ENCODE measurements at regions not wholly inside any gene's neighbourhood (a gene's known extent, or its start where the extent isn't known, plus 50 kb on each side); places are given as distances from the start of the nearest gene placed in this dataset.

DNA sequence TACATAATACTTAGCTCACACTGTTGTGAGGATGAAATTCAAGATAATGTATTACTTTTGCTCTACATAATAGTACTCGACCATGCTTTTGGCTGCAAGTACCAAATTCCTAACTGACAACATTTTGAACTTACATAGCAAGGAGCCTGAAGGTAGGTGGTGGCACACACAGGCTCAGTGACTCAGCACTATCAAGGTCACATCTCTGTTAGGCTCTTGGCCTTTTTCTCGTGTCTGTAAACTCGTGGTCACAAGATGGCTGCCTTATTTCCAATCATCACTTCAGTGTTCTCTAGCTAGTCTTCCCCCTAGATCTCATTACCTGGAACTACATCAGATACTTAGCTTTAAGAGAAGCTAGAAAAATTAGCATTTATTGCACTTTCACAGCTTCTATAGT lies 61.4 kb upstream of the ABCB5 start:
- no peak overlapping the region for H3K27ac Mint-ChIP-seq (ENCODE audit: unreplicated experiment)
- no peaks in the 10 kb centered on the region for H3K4me1 Mint-ChIP-seq (ENCODE audit: unreplicated experiment)
- H3K36me3 Mint-ChIP-seq (ENCODE audit: low read depth, unreplicated experiment): no peaks in the 10 kb centered on the region
- no peaks in the 10 kb centered on the region for H3K9me3 Mint-ChIP-seq (ENCODE audit: unreplicated experiment)
- H3K4me3 Mint-ChIP-seq (ENCODE audit: unreplicated experiment): no peak overlapping the region
- peaks cover 1% of the 10 kb centered on the region for H3K27me3 Mint-ChIP-seq (ENCODE audit: unreplicated experiment)
- no peak for DNase-seq (ENCODE audit: low spot score)
- TF ChIP-seq, protein P1, sequence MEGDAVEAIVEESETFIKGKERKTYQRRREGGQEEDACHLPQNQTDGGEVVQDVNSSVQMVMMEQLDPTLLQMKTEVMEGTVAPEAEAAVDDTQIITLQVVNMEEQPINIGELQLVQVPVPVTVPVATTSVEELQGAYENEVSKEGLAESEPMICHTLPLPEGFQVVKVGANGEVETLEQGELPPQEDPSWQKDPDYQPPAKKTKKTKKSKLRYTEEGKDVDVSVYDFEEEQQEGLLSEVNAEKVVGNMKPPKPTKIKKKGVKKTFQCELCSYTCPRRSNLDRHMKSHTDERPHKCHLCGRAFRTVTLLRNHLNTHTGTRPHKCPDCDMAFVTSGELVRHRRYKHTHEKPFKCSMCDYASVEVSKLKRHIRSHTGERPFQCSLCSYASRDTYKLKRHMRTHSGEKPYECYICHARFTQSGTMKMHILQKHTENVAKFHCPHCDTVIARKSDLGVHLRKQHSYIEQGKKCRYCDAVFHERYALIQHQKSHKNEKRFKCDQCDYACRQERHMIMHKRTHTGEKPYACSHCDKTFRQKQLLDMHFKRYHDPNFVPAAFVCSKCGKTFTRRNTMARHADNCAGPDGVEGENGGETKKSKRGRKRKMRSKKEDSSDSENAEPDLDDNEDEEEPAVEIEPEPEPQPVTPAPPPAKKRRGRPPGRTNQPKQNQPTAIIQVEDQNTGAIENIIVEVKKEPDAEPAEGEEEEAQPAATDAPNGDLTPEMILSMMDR (IDR thresholded peaks at IDR 0.05; ENCODE audit: unreplicated experiment): no peak

DNA sequence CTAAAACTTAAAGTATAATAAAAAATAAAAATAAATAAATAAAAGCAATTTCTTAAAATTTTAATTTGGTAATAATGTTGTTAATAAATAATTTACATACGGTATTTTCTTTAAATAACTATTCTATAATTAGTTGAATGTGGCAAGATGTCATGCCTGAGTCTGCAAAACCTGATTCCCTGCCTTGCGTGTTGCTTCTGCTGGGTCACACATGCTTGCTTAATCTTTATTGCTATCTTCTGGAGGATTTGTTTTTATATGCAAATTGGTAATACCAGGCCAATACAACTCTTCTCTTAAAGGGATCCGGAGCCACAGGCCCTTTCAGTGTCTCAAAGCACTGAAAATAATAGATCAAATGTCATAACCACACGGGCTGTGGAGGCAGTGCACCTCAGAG lies 59.4 kb upstream of the ABCB5 start:
- Mint-ChIP-seq H3K36me3 (ENCODE audit: low read depth, unreplicated experiment) (peaks cover 5% of the 10 kb centered on the region), H3K27me3 (ENCODE audit: unreplicated experiment) (peaks cover 1% of the 10 kb centered on the region), H3K4me3 (ENCODE audit: unreplicated experiment) (no peak overlapping the region), H3K9me3 (ENCODE audit: unreplicated experiment) (no peaks in the 10 kb centered on the region), H3K27ac (ENCODE audit: unreplicated experiment) (no peak overlapping the region), H3K4me1 (ENCODE audit: unreplicated experiment) (no peaks in the 10 kb centered on the region)
- DNase-seq (ENCODE audit: low spot score): no peak
- TF ChIP-seq, protein P1 (IDR thresholded peaks at IDR 0.05; ENCODE audit: unreplicated experiment): no peak

DNA sequence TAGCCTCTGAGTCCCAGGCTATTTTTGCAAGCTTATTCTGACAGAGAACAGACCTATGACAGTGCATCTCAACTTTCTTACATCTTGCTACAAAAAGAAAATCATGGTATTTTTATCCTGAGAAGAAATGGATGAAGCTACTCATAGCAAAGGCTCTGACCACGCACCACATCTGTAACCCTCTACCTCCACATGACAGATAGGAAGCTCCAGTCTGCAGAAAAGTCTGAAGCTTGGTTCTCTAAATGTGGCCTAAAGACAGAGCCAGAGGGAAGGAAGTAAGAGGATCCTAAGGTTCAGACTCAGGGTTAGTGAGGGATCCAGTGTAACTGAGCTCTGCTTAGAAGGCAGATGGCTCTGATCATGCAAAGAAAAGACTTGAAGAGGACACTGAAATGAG lies 58.4 kb upstream of the ABCB5 start:
- DNase-seq (ENCODE audit: low spot score): no peak
- H3K36me3 Mint-ChIP-seq (ENCODE audit: low read depth, unreplicated experiment): peaks cover 6% of the 10 kb centered on the region
- TF ChIP-seq, protein P1 (IDR thresholded peaks at IDR 0.05; ENCODE audit: unreplicated experiment): no peak
- H3K27ac Mint-ChIP-seq (ENCODE audit: unreplicated experiment): no peak overlapping the region
- H3K4me3 Mint-ChIP-seq (ENCODE audit: unreplicated experiment): no peak overlapping the region
- H3K4me1 Mint-ChIP-seq (ENCODE audit: unreplicated experiment): no peaks in the 10 kb centered on the region
- no peaks in the 10 kb centered on the region for H3K9me3 Mint-ChIP-seq (ENCODE audit: unreplicated experiment)
- peaks cover 1% of the 10 kb centered on the region for H3K27me3 Mint-ChIP-seq (ENCODE audit: unreplicated experiment)

DNA sequence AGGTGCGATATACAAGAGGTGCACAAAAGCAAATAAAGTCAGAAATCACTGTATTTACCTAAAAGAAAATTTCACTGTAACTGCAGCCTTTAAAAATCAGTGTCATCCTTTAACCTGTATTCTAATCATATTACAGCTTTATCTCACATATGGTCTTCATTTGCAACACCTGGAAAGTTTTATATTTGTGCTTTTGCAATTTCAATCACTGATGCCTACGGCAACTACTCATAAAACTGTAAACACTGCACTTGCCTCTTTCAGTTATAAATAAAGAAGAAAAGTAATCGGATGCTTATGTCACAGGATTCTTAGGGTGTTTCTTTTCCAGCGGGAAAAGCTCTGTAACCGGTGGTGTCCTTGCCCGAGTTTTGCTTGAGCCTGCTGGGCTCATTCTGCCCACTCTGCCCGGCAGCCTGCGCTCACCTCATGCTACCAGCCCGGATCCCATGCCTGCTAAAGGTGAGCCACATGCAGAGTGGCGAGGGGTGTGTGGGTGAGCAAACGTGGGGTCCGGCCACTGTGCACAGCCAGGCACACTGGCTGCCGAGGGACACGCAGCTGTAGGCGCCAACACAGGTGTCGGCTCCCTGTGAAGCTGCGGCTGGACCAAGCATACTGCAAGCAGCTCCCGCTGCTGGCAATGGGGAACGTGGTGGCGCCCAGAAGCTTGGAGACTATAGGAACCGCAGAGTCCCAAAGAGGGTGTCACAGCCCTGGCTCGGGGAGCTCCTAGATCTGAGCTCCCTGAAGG lies 56.3 kb upstream of the ABCB5 start:
- no peak for DNase-seq (ENCODE audit: low spot score)
- TF ChIP-seq, protein P1 (IDR thresholded peaks at IDR 0.05; ENCODE audit: unreplicated experiment): no peak
- Mint-ChIP-seq H3K27me3 (ENCODE audit: unreplicated experiment) (peaks cover 1% of the 10 kb centered on the region), H3K4me1 (ENCODE audit: unreplicated experiment) (no peaks in the 10 kb centered on the region), H3K9me3 (ENCODE audit: unreplicated experiment) (no peaks in the 10 kb centered on the region), H3K27ac (ENCODE audit: unreplicated experiment) (no peak overlapping the region), H3K4me3 (ENCODE audit: unreplicated experiment) (no peak overlapping the region), H3K36me3 (ENCODE audit: low read depth, unreplicated experiment) (peaks cover 6% of the 10 kb centered on the region)

DNA sequence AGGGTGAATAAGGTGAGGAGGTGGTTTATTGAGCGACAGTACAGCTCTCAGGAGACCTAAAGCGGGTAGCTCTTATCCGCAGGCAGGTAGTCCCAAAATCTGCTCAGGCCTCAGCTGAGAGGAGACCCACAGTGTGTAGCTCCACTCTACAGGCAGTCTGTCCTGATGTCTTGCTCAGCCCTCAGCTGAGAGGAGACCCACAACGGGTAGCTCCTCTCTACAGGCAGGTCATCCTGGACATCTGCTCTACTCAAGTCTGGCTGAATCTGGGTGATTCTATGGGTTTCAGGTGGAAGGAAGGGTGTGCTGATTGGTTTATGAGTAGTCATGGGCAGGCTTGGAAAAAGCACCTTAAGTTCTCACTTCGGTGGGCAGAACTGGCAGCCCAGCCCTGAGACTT lies 55.6 kb upstream of the ABCB5 start:
- TF ChIP-seq, protein P1 (IDR thresholded peaks at IDR 0.05; ENCODE audit: unreplicated experiment): no peak
- peaks cover 1% of the 10 kb centered on the region for H3K27me3 Mint-ChIP-seq (ENCODE audit: unreplicated experiment)
- no peaks in the 10 kb centered on the region for H3K4me1 Mint-ChIP-seq (ENCODE audit: unreplicated experiment)
- H3K36me3 Mint-ChIP-seq (ENCODE audit: low read depth, unreplicated experiment): peaks cover 6% of the 10 kb centered on the region
- DNase-seq (ENCODE audit: low spot score): no peak
- no peak overlapping the region for H3K4me3 Mint-ChIP-seq (ENCODE audit: unreplicated experiment)
- H3K9me3 Mint-ChIP-seq (ENCODE audit: unreplicated experiment): no peaks in the 10 kb centered on the region
- H3K27ac Mint-ChIP-seq (ENCODE audit: unreplicated experiment): no peak overlapping the region

All from endothelial cell (in vitro differentiated cells).